ENCODE measurements at regions not wholly inside any gene's neighbourhood (a gene's known extent, or its start where the extent isn't known, plus 50 kb on each side); places are given as distances from the start of the nearest gene placed in this dataset.

DNA sequence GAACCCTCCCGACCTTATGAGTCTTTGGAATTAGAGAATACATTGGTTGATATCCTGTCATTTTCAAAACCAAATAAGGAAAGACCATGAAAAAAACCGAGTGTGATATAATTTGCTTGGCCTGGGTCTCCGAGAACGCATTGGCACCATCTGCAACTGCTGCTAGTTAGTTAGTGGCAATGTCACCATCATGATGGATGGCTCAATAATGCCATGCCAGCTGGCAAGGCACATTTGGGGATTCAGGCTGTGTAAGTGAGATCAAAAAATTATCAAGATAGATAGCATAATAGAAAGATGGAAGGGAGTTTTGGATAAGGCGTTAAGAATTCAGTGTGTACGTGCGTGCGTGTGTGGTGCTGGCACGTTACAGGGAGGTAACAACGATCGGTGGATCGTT, 134.7 kb upstream of the TCERG1L start:
- H3K9me3 Mint-ChIP-seq, result no peaks in the 10 kb centered on the region
- Histone ChIP-seq H3K14ac (ENCODE audit: insufficient read depth, low read length) (no peak overlapping the region), H2BK120ac (ENCODE audit: low read depth, low read length, poor library complexity, severe bottlenecking) (no peak overlapping the region), H2BK20ac (ENCODE audit: low read depth, low read length, poor library complexity, severe bottlenecking) (no peak overlapping the region), H3K9me3 (ENCODE audit: control insufficient read depth, low read depth, low read length) (no peaks in the 10 kb centered on the region), H3T11ph (ENCODE audit: low read length) (no peak overlapping the region), H2AFZ (ENCODE audit: low read length) (no peak overlapping the region), H3K18ac (ENCODE audit: insufficient read length, low read depth, low read length) (no peak overlapping the region), H2BK5ac (ENCODE audit: insufficient read length, low read length) (no peak overlapping the region), H2BK15ac (ENCODE audit: low read depth, low read length) (no peak overlapping the region), H3K4me2 (ENCODE audit: insufficient read depth, insufficient read length, low read length) (no peak overlapping the region), H3K23me2 (ENCODE audit: insufficient read length, low read depth, low read length, poor library complexity, severe bottlenecking) (no peaks in the 10 kb centered on the region), H2AK5ac (ENCODE audit: insufficient read length, low read length) (no peak overlapping the region), H3K79me1 (ENCODE audit: insufficient read depth, low read depth, low read length, poor library complexity, severe bottlenecking) (no peaks in the 10 kb centered on the region), H3K56ac (ENCODE audit: insufficient read length, low read depth, low read length) (no peak overlapping the region), H3K9ac (ENCODE audit: extremely low read depth, insufficient read length, low read length) (no peak overlapping the region), H3K23ac (ENCODE audit: insufficient read length, low read depth, low read length) (no peak overlapping the region), H3K27me3 (ENCODE audit: insufficient read depth, low read length) (no peaks in the 10 kb centered on the region), H3K4me1 (ENCODE audit: insufficient read depth, low read length) (no peaks in the 10 kb centered on the region), H4K5ac (ENCODE audit: insufficient read length, low read depth, low read length) (no peak overlapping the region), H3K27ac (ENCODE audit: insufficient read length, low read depth, low read length) (no peak overlapping the region), H4K20me1 (ENCODE audit: control insufficient read depth, insufficient read depth, insufficient read length) (no peaks in the 10 kb centered on the region), H3K79me2 (ENCODE audit: insufficient read depth, low read length) (no peaks in the 10 kb centered on the region), H2BK12ac (ENCODE audit: insufficient read length, low read depth, low read length) (no peak overlapping the region), H4K91ac (ENCODE audit: insufficient read length, low read depth, low read length) (no peak overlapping the region), H3K4ac (ENCODE audit: low read depth, low read length) (no peak overlapping the region), H4K8ac (replicated peaks; ENCODE audit: insufficient read length, low read depth, low read length) (no peak overlapping the region)
- TF ChIP-seq, protein P1, sequence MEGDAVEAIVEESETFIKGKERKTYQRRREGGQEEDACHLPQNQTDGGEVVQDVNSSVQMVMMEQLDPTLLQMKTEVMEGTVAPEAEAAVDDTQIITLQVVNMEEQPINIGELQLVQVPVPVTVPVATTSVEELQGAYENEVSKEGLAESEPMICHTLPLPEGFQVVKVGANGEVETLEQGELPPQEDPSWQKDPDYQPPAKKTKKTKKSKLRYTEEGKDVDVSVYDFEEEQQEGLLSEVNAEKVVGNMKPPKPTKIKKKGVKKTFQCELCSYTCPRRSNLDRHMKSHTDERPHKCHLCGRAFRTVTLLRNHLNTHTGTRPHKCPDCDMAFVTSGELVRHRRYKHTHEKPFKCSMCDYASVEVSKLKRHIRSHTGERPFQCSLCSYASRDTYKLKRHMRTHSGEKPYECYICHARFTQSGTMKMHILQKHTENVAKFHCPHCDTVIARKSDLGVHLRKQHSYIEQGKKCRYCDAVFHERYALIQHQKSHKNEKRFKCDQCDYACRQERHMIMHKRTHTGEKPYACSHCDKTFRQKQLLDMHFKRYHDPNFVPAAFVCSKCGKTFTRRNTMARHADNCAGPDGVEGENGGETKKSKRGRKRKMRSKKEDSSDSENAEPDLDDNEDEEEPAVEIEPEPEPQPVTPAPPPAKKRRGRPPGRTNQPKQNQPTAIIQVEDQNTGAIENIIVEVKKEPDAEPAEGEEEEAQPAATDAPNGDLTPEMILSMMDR (conservative IDR thresholded peaks at IDR 0.05), result no peak
- DNase-seq, result no peak
- no peak overlapping the region for H3K4me3 Mint-ChIP-seq
- no peaks in the 10 kb centered on the region; the same call in 1 of the 2 replicates for H3K27me3 Mint-ChIP-seq (ENCODE audit: low read depth)
- no peak overlapping the region for H3K27ac Mint-ChIP-seq
- WGBS (ENCODE audit: extremely low coverage, insufficient read length, low lambda C conversion rate), result 100% methylated on average over 4 of the region's 12 CpGs
- peaks cover 4 to 8% of the 10 kb centered on the region in 2 experiments; a peak in 2 of 4 replicates for H3K4me1 Mint-ChIP-seq
- no peaks in the 10 kb centered on the region for H3K36me3 Mint-ChIP-seq (ENCODE audit: insufficient read depth in 1 of 3, low read depth in 3 of 3)
